Heart right ventricle (tissue), 16 donors: ENCODE measurements at regions not wholly inside any gene's neighbourhood (a gene's known extent, or its start where the extent isn't known, plus 50 kb on each side); places are given as distances from the start of the nearest gene placed in this dataset.

Source experiments
- ATAC-seq, 8 donors: fragments of 200-7000 bp; cut with Tn5 transposase; one replicate each; pipeline ENCODE4 v1.9.1; 2020; ENCODE audit warnings: mild to moderate bottlenecking in 8 of 8, moderate library complexity in 8 of 8, moderate number of reproducible peaks in 1 of 8
- DNase-seq, 2 donors: peaks; one replicate each; pipeline ENCODE4 v3.0.0-alpha.2; 2020
- H3K27ac ChIP-seq, 10 donors: fragments of 200-600 bp; sonication (generic) in 2 of 10; one replicate each; pipeline versions ENCODE4 v1.5.0 to v1.8.0; 2020 to 2022; ENCODE audit warnings: mild to moderate bottlenecking in 3 of 10
- H3K27me3 ChIP-seq, 7 donors: fragments of 200-600 bp; one replicate each; pipeline ENCODE4 v1.8.0; 2021 to 2022; ENCODE audit warnings: mild to moderate bottlenecking in 2 of 7
- H3K36me3 ChIP-seq, 9 donors: fragments of 200-600 bp; sonication (generic) in 1 of 9; one replicate each; pipeline versions ENCODE4 v1.5.0 to v1.8.0; 2020 to 2022; ENCODE audit warnings: mild to moderate bottlenecking in 2 of 9
- H3K4me1 ChIP-seq, 9 donors: fragments of 200-600 bp; sonication (generic) in 1 of 9; one replicate each; pipeline versions ENCODE4 v1.5.0 to v1.8.0; 2020 to 2022; ENCODE audit warnings: mild to moderate bottlenecking in 4 of 9
- H3K4me3 ChIP-seq, 10 donors: fragments of 200-600 bp; sonication (generic) in 2 of 10; one replicate each; pipeline versions ENCODE4 v1.5.0 to v1.8.0; 2020 to 2022; ENCODE audit warnings: mild to moderate bottlenecking in 7 of 10, moderate library complexity in 2 of 10
- H3K9me3 ChIP-seq, 11 donors: fragments of 200-600 bp in 10 of 11; sonication (generic) in 2 of 11; one replicate each; pipeline versions ENCODE4 v1.5.0 to v1.8.0; 2013 to 2022; ENCODE audit warnings: mild to moderate bottlenecking in 2 of 11, control low read depth in 1 of 11, moderate library complexity in 1 of 11
- CTCF ChIP-seq, 9 donors: fragments of 200-600 bp; sonication (generic) in 2 of 9; IDR thresholded peaks; one replicate each; pipeline versions ENCODE4 v1.5.0 to v1.8.0; 2021 to 2022; ENCODE audit warnings: antibody characterized with exemption in 9 of 9, mild to moderate bottlenecking in 5 of 9, moderate library complexity in 1 of 9
- WGBS, 2 donors: extraction: QIAGEN DNeasy Blood & Tissue Kit; methylation state at CpG; one replicate each; pipeline ENCODE4 v1.1.7; 2013; ENCODE audit warnings: inconsistent platforms in 1 of 2; 5-methylcytosine and 5-hydroxymethylcytosine counted together
- intact Hi-C, 10 donors: fragments of 100-400 bp; cut with DNase I; formaldehyde crosslinking; loops; one replicate each; pipeline versions ENCODE4 v1.11.1 to v1.14.2; 2022
- donor health status: Arrhythmogenic right ventricular cardiomyopathy.
- donor health status: ischemic (EF 13 %, LVEDD 7.1; RV severe dilation, severe dysfunction).
- donor health status: healthy with polysubstance abuse.
- donor health status: DM: no; HTN: yes; CAD: no.
- donor health status: DM: no; HTN: no; CAD: no.
- donor health status: ischemic (EF 25% LVEDD 6.9; RV normal size, moderate dysfunction).
- donor health status: ischemic (EF 25% LVEDD 5.7; RV mildly dilated, moderate dysfunction).
- donor health status: healthy.
- donor health status: DM: yes; HTN: yes; CAD: no.
- donor health status: Ischemic cardiomyopathy.
- donor health status: ischemic (EF 35%, LVEDD 5.7; RV mildly dilated, moderate dysfunction).
- donor health status: nonischemic (EF 11% LVEDD 7.7; RV severe dilation, severe dysfunction).
- donor health status: DM: yes; HTN: yes; CAD: no.
- donor health status: PGD.
- donor health status: ischemic (EF 29% LVEDD 5.4; RV normal size, mild dysfunction).
- donor health status: nonischemic (EF 23%, LVEDD 6.1; RV moderate dilation, normal function).

GRCh38 chr5:166582416-166582815 lies 1709.0 kb upstream of the WWC1 start:
- Histone ChIP-seq H3K4me3 (no peak overlapping the region), H3K4me1 (no peaks in the 10 kb centered on the region), H3K9me3 (peaks cover 0 to 6% (median 0%) of the 10 kb centered on the region in 11 donors), H3K36me3 (no peaks in the 10 kb centered on the region), H3K27ac (no peak overlapping the region), H3K27me3 (no peaks in the 10 kb centered on the region)
- ATAC-seq (no peak), DNase-seq (no peak)
- intact Hi-C loops, result no loop called here
- 90 to 91% methylated on average over 4 of the region's 4 CpGs for WGBS, 2 donors
- TF ChIP-seq CTCF (IDR thresholded peaks at IDR 0.05), result no peak

GRCh38 chr5:166594567-166594966 lies 1696.9 kb upstream of the WWC1 start:
- Histone ChIP-seq H3K36me3 (no peaks in the 10 kb centered on the region), H3K9me3 (no peaks in the 10 kb centered on the region), H3K4me1 (no peaks in the 10 kb centered on the region), H3K27me3 (peaks cover 0 to 5% (median 0%) of the 10 kb centered on the region in 7 donors), H3K4me3 (no peak overlapping the region), H3K27ac (no peak overlapping the region)
- no peak for TF ChIP-seq CTCF (IDR thresholded peaks at IDR 0.05)
- intact Hi-C loops, result no loop called here
- no peak for DNase-seq
- no peak for ATAC-seq

- WGBS, 2 donors, result 46 to 53% methylated on average over 7 of the region's 7 CpGs
- Histone ChIP-seq H3K27ac (no peak overlapping the region), H3K9me3 (no peaks in the 10 kb centered on the region), H3K4me1 (no peaks in the 10 kb centered on the region), H3K27me3 (peaks cover 0 to 5% (median 0%) of the 10 kb centered on the region in 7 donors), H3K4me3 (no peak overlapping the region), H3K36me3 (no peaks in the 10 kb centered on the region)
- ATAC-seq (no peak), DNase-seq (no peak)
- no peak for TF ChIP-seq CTCF (IDR thresholded peaks at IDR 0.05)
- intact Hi-C loops, result no loop called here
Observed at GRCh38 chr5:166595274-166595951, 1696.0 kb upstream of the WWC1 start.

- intact Hi-C loops, result no loop called here
- Histone ChIP-seq H3K9me3 (no peaks in the 10 kb centered on the region), H3K27me3 (peaks cover 0 to 5% (median 0%) of the 10 kb centered on the region in 7 donors), H3K4me1 (no peaks in the 10 kb centered on the region), H3K36me3 (no peaks in the 10 kb centered on the region), H3K4me3 (no peak overlapping the region), H3K27ac (no peak overlapping the region)
- 63 to 68% methylated on average over 7 of the region's 7 CpGs for WGBS, 2 donors
- ATAC-seq (no peak), DNase-seq (no peak)
- TF ChIP-seq CTCF (IDR thresholded peaks at IDR 0.05), result no peak
Observed at GRCh38 chr5:166596043-166596442, 1695.4 kb upstream of the WWC1 start.
